ENCODE measurements at regions not wholly inside any gene's neighbourhood (a gene's known extent, or its start where the extent isn't known, plus 50 kb on each side); places are given as distances from the start of the nearest gene placed in this dataset.

- H3K4me3 Mint-ChIP-seq = no peak overlapping the region
- no peaks in the 10 kb centered on the region for H3K9me3 Mint-ChIP-seq
- no peak overlapping the region for H3K27ac Mint-ChIP-seq
- peaks cover 33% of the 10 kb centered on the region for H3K36me3 Mint-ChIP-seq (ENCODE audit: low read depth)
- DNase-seq = no peak
- TF ChIP-seq, protein P1, sequence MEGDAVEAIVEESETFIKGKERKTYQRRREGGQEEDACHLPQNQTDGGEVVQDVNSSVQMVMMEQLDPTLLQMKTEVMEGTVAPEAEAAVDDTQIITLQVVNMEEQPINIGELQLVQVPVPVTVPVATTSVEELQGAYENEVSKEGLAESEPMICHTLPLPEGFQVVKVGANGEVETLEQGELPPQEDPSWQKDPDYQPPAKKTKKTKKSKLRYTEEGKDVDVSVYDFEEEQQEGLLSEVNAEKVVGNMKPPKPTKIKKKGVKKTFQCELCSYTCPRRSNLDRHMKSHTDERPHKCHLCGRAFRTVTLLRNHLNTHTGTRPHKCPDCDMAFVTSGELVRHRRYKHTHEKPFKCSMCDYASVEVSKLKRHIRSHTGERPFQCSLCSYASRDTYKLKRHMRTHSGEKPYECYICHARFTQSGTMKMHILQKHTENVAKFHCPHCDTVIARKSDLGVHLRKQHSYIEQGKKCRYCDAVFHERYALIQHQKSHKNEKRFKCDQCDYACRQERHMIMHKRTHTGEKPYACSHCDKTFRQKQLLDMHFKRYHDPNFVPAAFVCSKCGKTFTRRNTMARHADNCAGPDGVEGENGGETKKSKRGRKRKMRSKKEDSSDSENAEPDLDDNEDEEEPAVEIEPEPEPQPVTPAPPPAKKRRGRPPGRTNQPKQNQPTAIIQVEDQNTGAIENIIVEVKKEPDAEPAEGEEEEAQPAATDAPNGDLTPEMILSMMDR (IDR thresholded peaks at IDR 0.05) = no peak
- H3K4me1 Mint-ChIP-seq (ENCODE audit: low read depth) = peaks cover 13% of the 10 kb centered on the region
- peaks cover 1% of the 10 kb centered on the region for H3K27me3 Mint-ChIP-seq (ENCODE audit: insufficient read depth)
Observed at GRCh38 chr21:36255663-36256062, 64.3 kb upstream of the MORC3 start.

DNA sequence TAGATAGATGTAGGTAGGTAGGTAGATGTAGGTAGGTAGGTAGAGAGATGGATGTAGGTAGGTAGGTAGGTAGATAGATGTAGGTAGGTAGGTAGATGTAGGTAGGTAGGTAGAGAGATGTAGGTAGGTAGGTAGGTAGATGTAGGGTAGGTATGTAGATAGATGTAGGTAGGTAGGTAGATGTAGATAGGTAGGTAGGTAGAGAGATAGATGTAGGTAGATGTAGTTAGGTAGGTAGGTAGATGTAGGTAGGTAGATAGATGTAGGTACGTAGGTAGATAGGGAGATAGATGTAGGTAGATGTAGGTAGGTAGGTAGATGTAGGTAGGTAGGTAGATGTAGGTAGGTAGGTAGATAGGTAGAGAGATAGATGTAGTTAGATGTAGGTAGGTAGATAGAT is 62.3 kb upstream of the MORC3 start:
- H3K9me3 Mint-ChIP-seq = no peaks in the 10 kb centered on the region
- H3K4me1 Mint-ChIP-seq (ENCODE audit: low read depth) = peaks cover 17% of the 10 kb centered on the region
- peaks cover 28% of the 10 kb centered on the region for H3K36me3 Mint-ChIP-seq (ENCODE audit: low read depth)
- H3K4me3 Mint-ChIP-seq = no peak overlapping the region
- no peak for DNase-seq
- no peak overlapping the region for H3K27ac Mint-ChIP-seq
- H3K27me3 Mint-ChIP-seq (ENCODE audit: insufficient read depth) = peaks cover 1% of the 10 kb centered on the region
- TF ChIP-seq, protein P1 (IDR thresholded peaks at IDR 0.05) = no peak

GRCh38 chr21:36260030-36260787 is 59.8 kb upstream of the MORC3 start:
- peak; percentile 65 for DNase-seq
- Mint-ChIP-seq H3K4me1 (ENCODE audit: low read depth) (peaks cover 17% of the 10 kb centered on the region), H3K36me3 (ENCODE audit: low read depth) (peaks cover 22% of the 10 kb centered on the region), H3K27ac (peak overlapping the region; percentile 80), H3K4me3 (peak overlapping the region; percentile 86), H3K9me3 (no peaks in the 10 kb centered on the region), H3K27me3 (ENCODE audit: insufficient read depth) (no peaks in the 10 kb centered on the region; the same call in 1 of the 2 replicates)
- TF ChIP-seq, protein P1 (IDR thresholded peaks at IDR 0.05) = peak; percentile 90

DNA sequence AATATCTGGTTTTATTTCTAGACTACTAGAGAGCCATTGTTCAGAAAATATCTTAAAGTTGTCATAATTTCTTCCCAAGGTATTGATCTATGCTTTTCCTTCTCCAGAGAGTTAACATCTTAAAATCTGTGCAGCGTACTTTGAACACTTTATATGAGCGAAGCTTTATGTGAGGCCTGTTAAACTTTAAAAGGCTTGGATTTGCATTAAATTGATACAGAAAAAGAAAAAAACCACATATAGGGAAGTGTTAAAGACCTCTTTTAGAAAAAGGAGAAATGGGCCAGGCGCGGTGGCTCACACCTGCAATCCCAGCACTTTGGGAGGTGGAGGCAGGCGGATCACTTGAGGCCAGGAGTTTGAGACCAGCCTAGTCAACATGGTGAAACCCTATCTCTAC is 59.2 kb upstream of the MORC3 start:
- no peaks in the 10 kb centered on the region for H3K9me3 Mint-ChIP-seq
- TF ChIP-seq, protein P1 (IDR thresholded peaks at IDR 0.05) = peak; percentile 61
- no peak for DNase-seq
- peak overlapping the region; percentile 86 for H3K4me3 Mint-ChIP-seq
- H3K27ac Mint-ChIP-seq = peak overlapping the region; percentile 80
- no peaks in the 10 kb centered on the region; the same call in 1 of the 2 replicates for H3K27me3 Mint-ChIP-seq (ENCODE audit: insufficient read depth)
- H3K36me3 Mint-ChIP-seq (ENCODE audit: low read depth) = peaks cover 26% of the 10 kb centered on the region
- peaks cover 17% of the 10 kb centered on the region for H3K4me1 Mint-ChIP-seq (ENCODE audit: low read depth)

DNA sequence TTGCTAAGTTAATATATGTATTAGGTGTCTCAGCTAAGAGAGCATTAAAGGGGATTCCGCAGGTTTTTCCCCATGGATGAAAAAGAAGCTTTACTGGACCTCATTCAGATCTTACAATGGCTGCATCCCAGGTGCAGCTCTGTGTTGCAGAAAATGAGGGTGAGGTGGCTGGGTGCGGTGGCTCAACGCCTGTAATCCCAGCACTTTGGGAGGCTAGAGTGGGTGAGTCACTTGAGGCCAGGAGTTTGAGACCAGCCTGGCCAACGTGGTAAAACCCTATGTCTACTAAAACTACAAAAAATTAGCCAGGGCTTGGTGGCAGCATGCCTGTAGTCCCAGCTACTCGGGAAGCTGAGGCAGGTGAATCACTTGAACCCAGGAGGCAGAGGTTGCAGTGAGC is 58.5 kb upstream of the MORC3 start:
- Mint-ChIP-seq H3K4me3 (no peak overlapping the region), H3K4me1 (ENCODE audit: low read depth) (peaks cover 17% of the 10 kb centered on the region), H3K27me3 (ENCODE audit: insufficient read depth) (no peaks in the 10 kb centered on the region; the same call in 1 of the 2 replicates), H3K9me3 (no peaks in the 10 kb centered on the region), H3K36me3 (ENCODE audit: low read depth) (peaks cover 25% of the 10 kb centered on the region), H3K27ac (no peak overlapping the region)
- TF ChIP-seq, protein P1 (IDR thresholded peaks at IDR 0.05) = no peak
- DNase-seq = no peak
